Neural cell (in vitro differentiated cells): ENCODE measurements at regions not wholly inside any gene's neighbourhood (a gene's known extent, or its start where the extent isn't known, plus 50 kb on each side); places are given as distances from the start of the nearest gene placed in this dataset.
"Not testable (repeated sequence)": the region's sequence is repeated elsewhere in the genome, so short reads cannot be mapped to it uniquely, and the experiment has no call there.

Experiments
- H2AFZ ChIP-seq: fragments of 200-600, 300-800 bp; sonication (generic), shearing (Covaris generic); 2 replicates; pipeline ENCODE4 v1.6.0; 2014; ENCODE audit warnings: low read depth, mild to moderate bottlenecking, antibody characterized with exemption, low read length, moderate library complexity
- H3F3A ChIP-seq: fragments of 200-600 bp; shearing (Covaris generic); 2 replicates; pipeline ENCODE4 v1.6.1; 2016; ENCODE audit warnings: mild to moderate bottlenecking, moderate library complexity, mixed read lengths, antibody characterized with exemption, low read length; ENCODE audit not compliant: insufficient read depth, poor library complexity, severe bottlenecking
- H3K27ac ChIP-seq: fragments of 200-600, 300-800 bp; sonication (generic), shearing (Covaris generic); 2 replicates; pipeline ENCODE4 v1.5.1; 2014; ENCODE audit warnings: mild to moderate bottlenecking, low read length, moderate library complexity
- H3K27me3 ChIP-seq: fragments of 300-800, 200-600 bp; sonication (generic), shearing (Covaris generic); 2 replicates; pipeline ENCODE4 v1.6.0; 2014; ENCODE audit warnings: mild to moderate bottlenecking, low read depth, low read length, moderate library complexity; ENCODE audit not compliant: insufficient read depth
- H3K36me3 ChIP-seq: fragments of 300-800, 200-600 bp; sonication (generic), shearing (Covaris generic); 2 replicates; pipeline ENCODE4 v1.5.1; 2014; ENCODE audit warnings: mild to moderate bottlenecking, antibody characterized with exemption, low read length, moderate library complexity; ENCODE audit not compliant: insufficient read depth
- H3K4me2 ChIP-seq: fragments of 300-800, 200-600 bp; sonication (generic), shearing (Covaris generic); 2 replicates; pipeline ENCODE4 v1.6.0; 2014; ENCODE audit warnings: mild to moderate bottlenecking, low read length
- H3K4me3 ChIP-seq: fragments of 300-800, 200-600 bp; sonication (generic), shearing (Covaris generic); 2 replicates; pipeline ENCODE4 v1.5.1; 2014; ENCODE audit warnings: mild to moderate bottlenecking, low read length, moderate library complexity
- H3K79me2 ChIP-seq: fragments of 200-600 bp; shearing (Covaris generic); replicated peaks from 2 replicates; pipeline ENCODE4 v1.6.0; 2014; ENCODE audit warnings: mild to moderate bottlenecking, low read length, moderate library complexity; ENCODE audit not compliant: insufficient read depth
- H3K9ac ChIP-seq: fragments of 300-800, 200-600 bp; sonication (generic), shearing (Covaris generic); 2 replicates; pipeline ENCODE4 v1.6.1; 2016; ENCODE audit warnings: mild to moderate bottlenecking, low read length, mixed read lengths
- H3K9me2 ChIP-seq: fragments of 200-600 bp; shearing (Covaris generic); 2 replicates; pipeline ENCODE4 v1.6.1; 2016; ENCODE audit warnings: mild to moderate bottlenecking, low read length, mixed read lengths; ENCODE audit not compliant: insufficient read depth
- H3K9me3 ChIP-seq: fragments of 200-600, 300-800 bp; sonication (generic), shearing (Covaris generic); 2 replicates; pipeline ENCODE4 v1.6.1; 2016; ENCODE audit warnings: mild to moderate bottlenecking, mixed run types, low read length, moderate library complexity, mixed read lengths
- H4K20me1 ChIP-seq: fragments of 200-600 bp; shearing (Covaris generic); 2 replicates; pipeline ENCODE4 v1.6.1; 2016; ENCODE audit warnings: mild to moderate bottlenecking, mixed run types; ENCODE audit not compliant: insufficient read depth
- EP300 ChIP-seq: fragments of 450-650 bp; conservative IDR thresholded peaks from 2 replicates; pipeline ENCODE4 v1.6.1; 2014; ENCODE audit warnings: antibody characterized with exemption, mild to moderate bottlenecking, moderate library complexity; ENCODE audit not compliant: poor library complexity, severe bottlenecking
- EZH2 ChIP-seq: fragments of 200-600, 300-800 bp; shearing (Covaris generic), sonication (generic); IDR thresholded peaks from 2 replicates; pipeline ENCODE4 v1.6.1; 2014; ENCODE audit warnings: antibody characterized with exemption, low read length, borderline replicate concordance, mild to moderate bottlenecking; ENCODE audit not compliant: insufficient read depth, poor library complexity, severe bottlenecking
- MXI1 ChIP-seq: fragments of 450-650 bp; conservative IDR thresholded peaks from 2 replicates; pipeline ENCODE4 v1.6.1; 2014; ENCODE audit warnings: antibody characterized with exemption, mild to moderate bottlenecking; ENCODE audit not compliant: poor library complexity, severe bottlenecking
- POLR2AphosphoS5 ChIP-seq: IDR thresholded peaks from 2 replicates; pipeline ENCODE4 v1.6.1; 2012
- RAD21 ChIP-seq: fragments of 450-650 bp; conservative IDR thresholded peaks from 2 replicates; pipeline ENCODE4 v1.6.1; 2014; ENCODE audit warnings: antibody characterized with exemption, mild to moderate bottlenecking, moderate library complexity
- SMC3 ChIP-seq: fragments of 450-650 bp; conservative IDR thresholded peaks from 2 replicates; pipeline ENCODE4 v1.6.1; 2014; ENCODE audit warnings: antibody characterized with exemption, mild to moderate bottlenecking, moderate library complexity; ENCODE audit not compliant: poor library complexity
- TAF1 ChIP-seq: IDR thresholded peaks from 2 replicates; pipeline ENCODE4 v1.6.1; 2012; ENCODE audit warnings: low read depth
- TF ChIP-seq, protein P1 (sequence below): IDR thresholded peaks from 2 replicates; pipeline ENCODE4 v1.6.1; 2012; ENCODE audit warnings: borderline replicate concordance
- TF ChIP-seq, protein P2 (sequence below): fragments of 450-650 bp; IDR thresholded peaks from 2 replicates; pipeline ENCODE4 v1.5.1; 2014; ENCODE audit warnings: antibody characterized with exemption, mild to moderate bottlenecking, moderate library complexity; ENCODE audit not compliant: poor library complexity, severe bottlenecking

DNA sequence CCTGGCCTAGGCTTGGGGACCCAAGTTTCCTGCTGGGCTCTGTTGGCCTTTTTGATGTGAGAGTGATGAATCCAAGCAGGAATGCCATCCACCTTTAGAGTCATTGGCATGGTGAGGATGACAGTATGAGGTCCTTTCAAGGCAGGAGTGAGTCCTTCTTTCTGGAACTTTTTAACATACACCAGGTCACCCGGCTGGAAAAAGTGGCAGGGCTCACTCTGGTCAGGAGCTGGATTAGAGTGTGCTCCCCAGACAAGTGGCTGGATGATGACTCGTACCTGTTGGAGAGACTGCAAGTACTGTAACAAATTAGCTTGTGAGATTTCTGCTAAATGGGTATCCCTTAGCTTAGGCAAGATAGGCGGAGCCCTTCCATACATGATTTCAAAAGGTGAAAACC is 75.2 kb downstream of the PRR15 start:
- not testable (repeated sequence) for H4K20me1 ChIP-seq, H3K4me2 ChIP-seq, H2AFZ ChIP-seq, H3K27ac ChIP-seq, H3K79me2 ChIP-seq, H3K27me3 ChIP-seq, H3K36me3 ChIP-seq, H3F3A ChIP-seq, H3K9me2 ChIP-seq, H3K9me3 ChIP-seq, H3K9ac ChIP-seq, H3K4me3 ChIP-seq

DNA sequence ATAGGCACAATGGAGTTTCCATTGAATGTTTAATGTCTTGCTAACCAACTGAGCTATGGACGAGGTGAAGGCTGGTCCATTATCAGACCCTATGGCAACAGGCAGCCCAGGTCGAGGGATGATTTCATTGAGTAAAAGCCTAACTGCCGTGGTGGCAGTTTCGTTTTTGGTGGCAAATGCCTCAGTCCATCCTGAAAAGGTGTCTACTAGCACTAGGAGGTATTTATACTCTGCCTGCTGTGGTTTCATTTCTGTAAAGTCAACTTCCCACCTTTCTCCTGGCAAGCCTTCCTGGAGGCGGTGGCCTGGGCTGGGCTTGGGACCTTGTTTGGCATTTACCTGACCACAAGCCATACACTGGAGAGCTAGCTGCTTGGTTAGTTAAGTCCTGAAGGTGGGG is 75.8 kb downstream of the PRR15 start:
- no peaks in the 10 kb centered on the region for H3K36me3 ChIP-seq
- H3K4me2 ChIP-seq = no peak overlapping the region
- no peaks in the 10 kb centered on the region for H3K9me3 ChIP-seq
- H3K9me2 ChIP-seq = no peaks in the 10 kb centered on the region
- H3K9ac ChIP-seq = no peak overlapping the region
- no peaks in the 10 kb centered on the region for H3F3A ChIP-seq
- no peak overlapping the region for H3K27ac ChIP-seq
- H3K79me2 ChIP-seq = no peaks in the 10 kb centered on the region
- H3K27me3 ChIP-seq = no peaks in the 10 kb centered on the region
- no peak overlapping the region for H2AFZ ChIP-seq
- TF ChIP-seq MXI1 = no peak
- no peak for TF ChIP-seq RAD21
- TF ChIP-seq, protein P1, sequence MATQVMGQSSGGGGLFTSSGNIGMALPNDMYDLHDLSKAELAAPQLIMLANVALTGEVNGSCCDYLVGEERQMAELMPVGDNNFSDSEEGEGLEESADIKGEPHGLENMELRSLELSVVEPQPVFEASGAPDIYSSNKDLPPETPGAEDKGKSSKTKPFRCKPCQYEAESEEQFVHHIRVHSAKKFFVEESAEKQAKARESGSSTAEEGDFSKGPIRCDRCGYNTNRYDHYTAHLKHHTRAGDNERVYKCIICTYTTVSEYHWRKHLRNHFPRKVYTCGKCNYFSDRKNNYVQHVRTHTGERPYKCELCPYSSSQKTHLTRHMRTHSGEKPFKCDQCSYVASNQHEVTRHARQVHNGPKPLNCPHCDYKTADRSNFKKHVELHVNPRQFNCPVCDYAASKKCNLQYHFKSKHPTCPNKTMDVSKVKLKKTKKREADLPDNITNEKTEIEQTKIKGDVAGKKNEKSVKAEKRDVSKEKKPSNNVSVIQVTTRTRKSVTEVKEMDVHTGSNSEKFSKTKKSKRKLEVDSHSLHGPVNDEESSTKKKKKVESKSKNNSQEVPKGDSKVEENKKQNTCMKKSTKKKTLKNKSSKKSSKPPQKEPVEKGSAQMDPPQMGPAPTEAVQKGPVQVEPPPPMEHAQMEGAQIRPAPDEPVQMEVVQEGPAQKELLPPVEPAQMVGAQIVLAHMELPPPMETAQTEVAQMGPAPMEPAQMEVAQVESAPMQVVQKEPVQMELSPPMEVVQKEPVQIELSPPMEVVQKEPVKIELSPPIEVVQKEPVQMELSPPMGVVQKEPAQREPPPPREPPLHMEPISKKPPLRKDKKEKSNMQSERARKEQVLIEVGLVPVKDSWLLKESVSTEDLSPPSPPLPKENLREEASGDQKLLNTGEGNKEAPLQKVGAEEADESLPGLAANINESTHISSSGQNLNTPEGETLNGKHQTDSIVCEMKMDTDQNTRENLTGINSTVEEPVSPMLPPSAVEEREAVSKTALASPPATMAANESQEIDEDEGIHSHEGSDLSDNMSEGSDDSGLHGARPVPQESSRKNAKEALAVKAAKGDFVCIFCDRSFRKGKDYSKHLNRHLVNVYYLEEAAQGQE = no peak
- TF ChIP-seq TAF1 = no peak
- TF ChIP-seq, protein P2, sequence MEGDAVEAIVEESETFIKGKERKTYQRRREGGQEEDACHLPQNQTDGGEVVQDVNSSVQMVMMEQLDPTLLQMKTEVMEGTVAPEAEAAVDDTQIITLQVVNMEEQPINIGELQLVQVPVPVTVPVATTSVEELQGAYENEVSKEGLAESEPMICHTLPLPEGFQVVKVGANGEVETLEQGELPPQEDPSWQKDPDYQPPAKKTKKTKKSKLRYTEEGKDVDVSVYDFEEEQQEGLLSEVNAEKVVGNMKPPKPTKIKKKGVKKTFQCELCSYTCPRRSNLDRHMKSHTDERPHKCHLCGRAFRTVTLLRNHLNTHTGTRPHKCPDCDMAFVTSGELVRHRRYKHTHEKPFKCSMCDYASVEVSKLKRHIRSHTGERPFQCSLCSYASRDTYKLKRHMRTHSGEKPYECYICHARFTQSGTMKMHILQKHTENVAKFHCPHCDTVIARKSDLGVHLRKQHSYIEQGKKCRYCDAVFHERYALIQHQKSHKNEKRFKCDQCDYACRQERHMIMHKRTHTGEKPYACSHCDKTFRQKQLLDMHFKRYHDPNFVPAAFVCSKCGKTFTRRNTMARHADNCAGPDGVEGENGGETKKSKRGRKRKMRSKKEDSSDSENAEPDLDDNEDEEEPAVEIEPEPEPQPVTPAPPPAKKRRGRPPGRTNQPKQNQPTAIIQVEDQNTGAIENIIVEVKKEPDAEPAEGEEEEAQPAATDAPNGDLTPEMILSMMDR = no peak
- no peak for TF ChIP-seq SMC3
- no peak for TF ChIP-seq EP300
- TF ChIP-seq EZH2 = no peak
- no peak for TF ChIP-seq POLR2AphosphoS5
- no peaks in the 10 kb centered on the region for H4K20me1 ChIP-seq
- no peak overlapping the region for H3K4me3 ChIP-seq

DNA sequence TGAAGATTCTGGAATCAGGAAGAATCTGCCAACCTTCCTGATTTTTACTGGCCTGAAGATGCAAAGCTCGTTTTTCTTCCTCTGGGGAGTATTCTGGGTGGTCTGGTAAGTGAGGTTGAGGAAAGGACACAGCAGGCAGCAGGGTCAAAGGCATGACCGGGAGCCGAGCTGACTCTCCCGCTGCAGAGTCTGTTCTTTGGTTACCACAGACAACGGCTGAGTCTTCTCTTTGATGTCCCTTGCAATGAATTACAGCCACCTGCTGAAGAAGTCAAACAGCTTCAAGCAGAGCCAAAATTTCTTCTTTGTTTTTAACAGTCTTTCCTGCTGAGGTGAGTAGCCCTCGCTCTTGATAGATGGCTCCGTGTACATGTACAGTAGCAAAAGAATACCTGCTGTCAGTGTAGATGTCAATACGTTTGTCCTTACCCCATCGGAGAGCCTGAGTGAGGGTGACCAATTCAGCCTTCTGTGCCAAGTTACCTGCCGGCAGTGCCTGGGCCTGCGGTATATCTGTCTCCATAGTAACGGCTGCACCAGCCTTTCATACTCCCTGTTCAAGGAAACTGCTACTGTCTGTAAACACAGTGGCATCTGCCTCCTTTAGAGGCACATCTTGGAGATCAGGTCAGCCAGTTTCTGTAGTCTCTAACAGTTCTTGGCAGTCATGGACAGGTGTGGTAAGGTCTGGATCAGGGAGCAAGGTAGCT is 76.4 kb downstream of the PRR15 start:
- H4K20me1 ChIP-seq = no peaks in the 10 kb centered on the region
- H3K9ac ChIP-seq = no peak overlapping the region
- no peaks in the 10 kb centered on the region for H3K79me2 ChIP-seq
- no peak overlapping the region for H3K27ac ChIP-seq
- H3K9me3 ChIP-seq = no peaks in the 10 kb centered on the region
- TF ChIP-seq TAF1 = no peak
- no peak for TF ChIP-seq EZH2
- TF ChIP-seq EP300 = no peak
- TF ChIP-seq MXI1 = no peak
- TF ChIP-seq SMC3 = no peak
- TF ChIP-seq, protein P2 = no peak
- TF ChIP-seq POLR2AphosphoS5 = no peak
- TF ChIP-seq, protein P1 = no peak
- no peak for TF ChIP-seq RAD21
- H2AFZ ChIP-seq = no peak overlapping the region
- no peaks in the 10 kb centered on the region for H3K27me3 ChIP-seq
- no peaks in the 10 kb centered on the region for H3F3A ChIP-seq
- H3K4me2 ChIP-seq = no peak overlapping the region
- H3K36me3 ChIP-seq = no peaks in the 10 kb centered on the region
- no peak overlapping the region for H3K4me3 ChIP-seq
- H3K9me2 ChIP-seq = no peaks in the 10 kb centered on the region
